Spleen (tissue), 7 donors: ENCODE measurements at regions not wholly inside any gene's neighbourhood (a gene's known extent, or its start where the extent isn't known, plus 50 kb on each side); places are given as distances from the start of the nearest gene placed in this dataset.

Experiments used
- CTCF ChIP-seq, 11 experiments: fragments of 200-600 bp in 7 of 11; fragments of 450-650 bp in 4 of 11; sonication (generic) in 4 of 11; IDR thresholded peaks in 8 of 11; conservative IDR thresholded peaks in 3 of 11; 1 replicate in 7 of 11; 2 replicates in 4 of 11; pipeline versions ENCODE4 v1.4.0 to v1.8.0; 2016 to 2021; ENCODE audit warnings: antibody characterized with exemption in 11 of 11, inconsistent platforms in 4 of 11, mild to moderate bottlenecking in 1 of 11
- POLR2A ChIP-seq, 3 donors: fragments of 450-650 bp; IDR thresholded peaks; one replicate each; pipeline ENCODE4 v1.5.1; 2017; ENCODE audit warnings: antibody characterized with exemption in 3 of 3, mild to moderate bottlenecking in 1 of 3
- POLR2AphosphoS5 ChIP-seq, 3 donors: sonication (generic); formaldehyde crosslinking; IDR thresholded peaks; one replicate each; pipeline ENCODE4 v1.5.1; 2017; ENCODE audit warnings: antibody characterized with exemption in 3 of 3
- donor health status: DM: no; HTN: no; CAD: no; lungs with moderate emphysema.
- donor health status: DM: no; HTN: no; CAD: no.
- donor health status: DM: no; HTN: no; CAD: no.

- TF ChIP-seq CTCF (IDR thresholded peaks at IDR 0.05 in 8 of 11, conservative IDR thresholded peaks at IDR 0.05 in 3 of 11) (no peak), POLR2AphosphoS5 (IDR thresholded peaks at IDR 0.05) (no peak), POLR2A (IDR thresholded peaks at IDR 0.05) (no peak)
These were observed 648.2 kb upstream of the NEGR1 start for GRCh38 chr1:72930528-72930927.
